NCI-H524 (cell line): ENCODE measurements at regions not wholly inside any gene's neighbourhood (a gene's known extent, or its start where the extent isn't known, plus 50 kb on each side); places are given as distances from the start of the nearest gene placed in this dataset.

Experiments
- DNase-seq, 2 experiments: peaks; one replicate each; lab custom pipeline; 2025; lab: John Stamatoyannopoulos, UW

DNA sequence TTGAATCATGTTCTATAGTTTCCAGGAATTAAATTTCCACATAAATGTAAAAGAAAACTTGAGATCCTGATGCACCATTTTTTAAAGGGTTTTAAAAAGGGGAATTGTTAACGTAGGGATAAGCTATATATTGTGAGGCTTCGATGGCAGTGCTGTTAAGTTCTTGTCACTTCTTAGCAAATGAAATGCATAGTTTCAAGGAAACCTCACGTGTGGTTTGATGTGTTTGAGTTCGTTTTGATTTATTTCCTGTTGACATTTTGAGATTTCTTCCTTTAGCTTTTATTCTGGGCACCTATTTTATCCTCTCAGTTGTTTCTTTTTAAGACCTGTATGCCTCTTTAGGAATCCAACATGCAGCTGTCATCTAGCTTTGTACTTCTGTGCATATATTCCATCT is 301.0 kb downstream of the DOCK8 start:
- no peak for DNase-seq

- DNase-seq, result no peak
Measured at GRCh38 chr9:517993-518392, 303.3 kb downstream of the DOCK8 start.

DNA sequence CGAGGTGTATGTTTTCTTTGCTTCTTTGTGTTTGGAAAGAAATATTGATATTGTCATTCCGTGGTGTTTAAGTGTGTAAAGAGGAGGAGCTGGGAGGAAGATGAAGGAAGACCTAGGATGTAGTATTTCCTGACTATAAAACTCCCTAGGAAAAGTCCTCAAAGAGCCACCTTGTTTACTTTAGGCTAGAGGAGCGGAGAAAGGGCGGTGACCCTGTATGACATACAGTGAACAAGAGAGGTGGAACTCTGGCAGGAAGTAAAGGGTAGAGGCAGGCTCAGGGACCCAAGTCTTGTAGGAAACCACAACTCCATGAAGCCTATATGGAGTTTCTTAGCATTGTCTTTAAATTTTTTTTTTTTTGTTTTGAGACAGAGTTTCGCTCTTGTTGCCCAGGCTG is 303.9 kb downstream of the DOCK8 start:
- DNase-seq, result no peak

GRCh38 chr9:519579-519978 is 304.9 kb downstream of the DOCK8 start:
- DNase-seq, result no peak

- peak; percentile 57 to 75 for DNase-seq
Measured at GRCh38 chr9:520302-520701, 305.6 kb downstream of the DOCK8 start.

DNA sequence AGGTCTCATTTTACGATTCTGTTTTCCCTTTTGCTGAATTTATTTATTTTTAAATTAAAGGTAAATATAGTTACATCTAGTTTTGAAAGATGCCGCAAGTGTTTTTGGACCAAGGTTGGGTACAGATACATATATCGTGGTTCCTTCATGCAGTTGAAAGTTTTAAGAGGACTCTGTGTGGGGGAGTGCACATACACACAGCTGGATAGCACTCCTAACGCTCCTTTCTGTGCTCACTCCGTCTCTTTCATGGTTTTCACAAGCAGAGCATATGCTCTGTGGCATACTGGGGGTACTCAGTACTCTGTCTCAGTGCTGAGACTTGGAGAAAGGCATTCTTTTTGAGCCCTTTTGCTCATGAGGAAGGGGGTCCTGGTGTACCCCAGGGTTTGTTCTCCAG is 307.5 kb downstream of the DOCK8 start:
- no peak for DNase-seq

GRCh38 chr9:522658-523057 is 308.0 kb downstream of the DOCK8 start:
- no peak for DNase-seq

- no peak for DNase-seq
Measured at GRCh38 chr9:523444-523843, 308.8 kb downstream of the DOCK8 start.

- DNase-seq, result no peak
Measured at GRCh38 chr9:524008-524407, 309.3 kb downstream of the DOCK8 start.

- DNase-seq, result no peak
Measured at GRCh38 chr9:526904-527591, 312.4 kb downstream of the DOCK8 start.

GRCh38 chr9:529731-530130 is 311.8 kb upstream of the DMRT1 start:
- DNase-seq, result peak; percentile 14 to 74

- no peak for DNase-seq
Measured at GRCh38 chr9:530681-531080, 310.8 kb upstream of the DMRT1 start.

- DNase-seq, result no peak
Measured at GRCh38 chr9:532707-533106, 308.8 kb upstream of the DMRT1 start.

- no peak for DNase-seq
Measured at GRCh38 chr9:534886-535285, 306.6 kb upstream of the DMRT1 start.

GRCh38 chr9:535356-535755 is 306.1 kb upstream of the DMRT1 start:
- no peak for DNase-seq

- DNase-seq, result peak; percentile 81 to 92
Measured at GRCh38 chr9:536597-537511, 304.6 kb upstream of the DMRT1 start.

DNA sequence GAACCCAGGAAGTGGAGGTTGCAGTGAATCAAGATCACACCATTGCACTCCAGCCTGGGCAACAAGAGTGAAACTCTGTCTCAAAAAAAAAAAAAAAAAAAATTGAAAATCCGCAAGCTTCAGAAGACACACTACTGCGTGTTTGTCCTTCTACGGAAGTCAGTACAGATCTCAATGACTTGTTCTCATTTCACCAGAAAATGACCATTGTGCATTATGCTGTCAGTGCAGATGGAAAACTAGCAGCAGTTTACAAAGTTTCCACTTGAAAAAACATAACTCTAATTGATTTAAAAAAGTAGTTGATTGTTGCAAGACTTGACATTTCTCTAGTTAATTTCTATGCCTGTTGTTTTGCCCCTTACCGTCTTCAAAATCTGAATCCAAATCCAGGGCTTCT is 298.0 kb upstream of the DMRT1 start:
- no peak for DNase-seq

GRCh38 chr9:545480-545879 is 296.0 kb upstream of the DMRT1 start:
- no peak for DNase-seq

DNA sequence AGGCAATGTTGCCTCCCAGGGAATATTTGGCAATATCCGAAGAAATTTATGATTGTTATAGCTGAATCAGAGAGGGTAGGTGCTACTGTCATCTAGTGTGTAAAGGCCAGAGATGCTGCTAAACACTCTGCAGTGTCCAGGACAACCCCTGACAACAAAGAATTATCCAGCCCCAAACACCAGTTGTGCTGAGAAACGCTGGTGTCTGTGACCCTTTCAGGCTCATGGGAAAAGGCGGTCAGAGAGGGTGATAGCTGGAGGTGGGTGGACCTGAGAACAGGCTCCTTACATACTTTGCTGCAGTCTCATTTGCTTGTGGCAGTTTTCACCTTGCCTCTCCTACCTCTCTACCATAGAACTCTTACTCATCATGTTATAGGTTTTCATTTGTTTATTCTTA is 295.3 kb upstream of the DMRT1 start:
- no peak for DNase-seq

- peak; percentile 4 to 50 for DNase-seq
Measured at GRCh38 chr9:546797-547223, 294.7 kb upstream of the DMRT1 start.

- DNase-seq, result no peak
Measured at GRCh38 chr9:547314-547713, 294.2 kb upstream of the DMRT1 start.

- no peak for DNase-seq
Measured at GRCh38 chr9:549455-549997, 292.0 kb upstream of the DMRT1 start.

DNA sequence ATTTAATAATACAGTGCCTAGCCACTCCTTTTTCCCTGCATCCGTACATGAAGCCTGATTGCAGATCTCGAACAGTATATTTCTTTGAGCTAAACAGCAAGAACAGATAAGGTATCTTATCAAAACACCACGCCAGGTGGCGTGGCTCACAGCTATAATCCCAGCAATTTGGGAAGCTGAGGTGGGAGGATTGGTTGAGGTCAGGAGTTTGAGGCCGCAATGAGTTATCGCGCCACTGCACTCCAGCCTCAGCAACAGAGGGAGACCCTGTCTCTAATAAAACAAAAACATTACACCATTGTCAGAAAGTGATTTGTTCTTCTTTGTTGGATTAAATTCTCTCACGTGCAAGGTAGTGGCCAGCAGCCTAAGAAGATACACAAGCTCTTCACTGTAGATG is 291.2 kb upstream of the DMRT1 start:
- DNase-seq, result no peak
